GM10266 (cell line): ENCODE measurements at regions not wholly inside any gene's neighbourhood (a gene's known extent, or its start where the extent isn't known, plus 50 kb on each side); places are given as distances from the start of the nearest gene placed in this dataset.

Experiments used
- DNase-seq: peaks from one replicate; pipeline ENCODE4 v3.0.0; 2012; ENCODE audit errors: extremely low spot score
- CTCF ChIP-seq: IDR thresholded peaks from 2 replicates; pipeline ENCODE4 v1.5.1; 2012; ENCODE audit warnings: mild to moderate bottlenecking, low read depth; ENCODE audit not compliant: control insufficient read depth, insufficient read depth; ENCODE audit errors: missing control alignments

- DNase-seq = no peak
- no peak for TF ChIP-seq CTCF
These were observed 294.7 kb downstream of the CSNK1G3 start for GRCh38 chr5:123806644-123807043.

GRCh38 chr5:123805300-123805699 lies 293.3 kb downstream of the CSNK1G3 start:
- no peak for TF ChIP-seq CTCF

GRCh38 chr5:123803359-123803758 lies 291.4 kb downstream of the CSNK1G3 start:
- TF ChIP-seq CTCF = no peak
- DNase-seq = no peak

More at GRCh38 chr5:123805300-123805699, 293.3 kb downstream of the CSNK1G3 start:
- no peak for DNase-seq

- no peak for TF ChIP-seq CTCF
- no peak for DNase-seq
These were observed 290.4 kb downstream of the CSNK1G3 start for GRCh38 chr5:123802298-123802951.

- TF ChIP-seq CTCF = no peak
- no peak for DNase-seq
These were observed 288.7 kb downstream of the CSNK1G3 start for GRCh38 chr5:123800640-123801039.

- TF ChIP-seq CTCF = no peak
- no peak for DNase-seq
These were observed 283.7 kb downstream of the CSNK1G3 start for GRCh38 chr5:123795688-123796087.

GRCh38 chr5:123790226-123790625 lies 278.2 kb downstream of the CSNK1G3 start:
- TF ChIP-seq CTCF = no peak
- no peak for DNase-seq
